GM12891 (cell line): ENCODE measurements at regions not wholly inside any gene's neighbourhood (a gene's known extent, or its start where the extent isn't known, plus 50 kb on each side); places are given as distances from the start of the nearest gene placed in this dataset.

Experiments
- DNase-seq: peaks from one replicate; pipeline ENCODE4 v3.0.0; 2011; ENCODE audit warnings: low spot score; ENCODE audit not compliant: insufficient read length
- FAIRE-seq: peaks from 2 replicates; lab custom pipeline; 2011; peaks lifted over from hg19 to GRCh38; lab: Jason Lieb, UNC
- PAX5 ChIP-seq: IDR thresholded peaks from 2 replicates; pipeline ENCODE4 v1.6.1; 2011; ENCODE audit warnings: low read length, moderate library complexity, mild to moderate bottlenecking; ENCODE audit not compliant: insufficient read depth, severe bottlenecking
- POLR2A ChIP-seq: IDR thresholded peaks from 2 replicates; pipeline ENCODE4 v1.6.1; 2011; ENCODE audit warnings: low read depth, low read length, control low read depth
- POLR2AphosphoS5 ChIP-seq: IDR thresholded peaks from 2 replicates; pipeline ENCODE4 v1.6.1; 2011; ENCODE audit warnings: low read depth, low read length, control low read depth
- POU2F2 ChIP-seq: IDR thresholded peaks from 2 replicates; pipeline ENCODE4 v1.6.1; 2011; ENCODE audit warnings: low read depth, mild to moderate bottlenecking, control low read depth, low read length, moderate library complexity
- SPI1 ChIP-seq: IDR thresholded peaks from 2 replicates; pipeline ENCODE4 v1.6.1; 2011; ENCODE audit warnings: low read depth, low read length, control low read depth
- TAF1 ChIP-seq: IDR thresholded peaks from 2 replicates; pipeline ENCODE4 v1.6.1; 2011; ENCODE audit warnings: low read depth, low read length, control low read depth

DNA sequence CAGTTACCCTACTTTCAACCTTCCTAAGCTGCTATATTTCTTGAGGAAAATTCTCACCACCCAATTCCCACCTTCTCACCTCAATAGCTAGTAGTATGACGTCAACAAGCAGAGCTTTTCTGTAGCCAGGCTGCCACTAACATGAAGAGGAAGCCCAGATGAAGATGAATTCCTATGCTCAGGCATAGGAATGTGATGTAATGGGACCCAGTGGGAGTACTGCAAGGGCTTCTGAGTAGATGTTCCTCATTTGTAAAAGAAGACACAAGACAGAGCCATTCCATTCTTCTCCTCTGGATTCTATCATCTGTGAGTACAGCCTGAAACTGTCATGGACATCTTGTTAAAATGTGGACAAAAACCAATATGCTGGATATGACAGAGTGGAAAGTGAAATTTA is 81.6 kb upstream of the KLF3 start:
- DNase-seq (no peak), FAIRE-seq (no peak)
- TF ChIP-seq PAX5 (no peak), SPI1 (no peak), POU2F2 (no peak), POLR2A (no peak), POLR2AphosphoS5 (no peak), TAF1 (no peak)

DNA sequence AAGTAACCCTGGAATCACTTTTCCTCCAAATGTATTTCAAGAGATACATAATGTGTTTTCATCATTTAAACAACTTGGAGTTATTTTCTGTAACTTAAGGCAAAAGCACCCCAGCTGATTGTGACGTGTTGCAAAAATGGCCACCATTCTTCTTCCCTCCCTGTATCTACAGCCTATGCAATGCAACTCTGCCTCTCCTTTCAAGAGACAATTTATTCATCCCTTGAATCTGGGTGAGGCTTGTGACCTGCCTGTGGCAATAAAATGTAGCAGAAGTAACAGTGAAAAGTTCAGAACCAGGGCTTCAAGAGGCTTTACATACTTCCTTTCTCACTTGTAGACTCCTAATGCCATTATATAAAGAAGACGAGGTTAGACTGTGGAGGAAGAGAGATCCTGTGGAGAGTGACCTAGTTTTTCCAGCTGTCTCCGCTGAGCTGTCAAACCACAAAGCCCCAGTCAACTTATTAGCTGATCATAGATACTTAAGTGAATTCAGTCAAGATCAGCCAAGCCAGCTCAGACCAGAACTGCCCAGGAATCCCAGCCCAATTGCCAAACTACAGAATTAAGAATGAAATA is 81.0 kb upstream of the KLF3 start:
- DNase-seq (no peak), FAIRE-seq (no peak)

DNA sequence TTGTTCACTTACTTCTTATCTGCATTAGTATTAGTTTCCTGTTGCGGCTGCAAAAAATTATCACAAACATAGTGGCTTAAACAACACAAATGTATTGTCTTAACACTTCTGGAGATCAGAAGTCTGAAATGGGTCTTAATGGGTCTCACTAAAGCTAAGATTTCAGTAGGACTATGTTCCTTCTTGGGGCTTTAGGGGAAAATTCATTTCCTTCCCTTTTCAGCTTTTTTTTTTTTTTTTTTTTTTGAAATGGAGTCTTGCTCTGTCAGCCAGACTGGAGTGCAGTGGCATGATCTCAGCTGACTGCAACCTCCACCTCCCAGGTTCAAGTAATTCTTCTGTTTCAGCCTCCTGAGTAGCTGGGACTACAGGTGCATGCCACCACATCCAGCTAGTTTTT is 78.1 kb upstream of the KLF3 start:
- DNase-seq (no peak), FAIRE-seq (no peak)
- TF ChIP-seq PAX5: no peak
- TF ChIP-seq TAF1: no peak
- TF ChIP-seq POLR2AphosphoS5: no peak
- TF ChIP-seq SPI1: no peak
- TF ChIP-seq POU2F2: no peak
- no peak for TF ChIP-seq POLR2A

More for the DNA sequence above, 81.0 kb upstream of the KLF3 start:
- TF ChIP-seq TAF1: no peak

DNA sequence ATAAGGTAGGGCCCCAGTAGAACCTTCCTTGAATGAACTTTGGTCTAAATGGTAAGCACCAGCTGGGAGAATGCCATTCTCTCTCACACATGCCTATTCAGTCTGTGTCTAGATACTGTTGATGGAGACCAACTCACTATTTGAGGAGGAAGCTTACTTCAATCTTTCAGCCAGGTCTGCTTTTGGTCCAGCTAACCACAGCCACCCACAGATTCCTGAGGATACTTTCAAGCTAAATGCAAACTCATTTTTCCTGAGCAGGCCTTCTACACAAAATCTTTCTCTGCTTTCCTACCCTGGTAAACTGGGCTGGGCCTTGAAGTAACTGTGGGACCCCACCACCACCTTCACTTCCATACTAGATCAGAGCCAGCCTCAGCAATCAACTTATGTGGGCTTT is 76.9 kb upstream of the KLF3 start:
- DNase-seq (no peak), FAIRE-seq (peak; percentile 45)
- TF ChIP-seq POLR2A (no peak), TAF1 (no peak), POLR2AphosphoS5 (no peak), POU2F2 (no peak), PAX5 (no peak), SPI1 (no peak)

DNA sequence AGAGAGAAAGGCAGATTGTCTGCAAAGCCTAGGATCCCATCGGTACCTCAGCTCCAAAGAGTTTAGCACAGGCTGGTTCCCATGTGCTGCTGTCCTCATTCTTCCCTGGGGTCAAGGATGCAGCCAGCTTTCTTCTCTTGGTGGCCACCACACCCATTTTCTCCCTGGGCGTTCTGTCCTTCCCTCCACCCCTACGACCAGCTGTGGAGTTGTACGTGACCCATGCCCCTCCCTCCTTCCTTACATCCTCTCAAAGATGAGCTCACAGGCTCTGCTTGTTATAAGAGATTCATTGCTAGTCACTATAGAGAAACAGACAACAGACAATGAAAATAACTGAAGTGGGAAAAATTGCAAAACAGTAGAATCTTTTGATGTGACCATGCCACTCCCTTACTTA is 74.0 kb upstream of the KLF3 start:
- TF ChIP-seq POLR2AphosphoS5 (no peak), TAF1 (no peak), POU2F2 (no peak), SPI1 (no peak), PAX5 (no peak), POLR2A (no peak)
- no peak for DNase-seq
- FAIRE-seq: no peak

DNA sequence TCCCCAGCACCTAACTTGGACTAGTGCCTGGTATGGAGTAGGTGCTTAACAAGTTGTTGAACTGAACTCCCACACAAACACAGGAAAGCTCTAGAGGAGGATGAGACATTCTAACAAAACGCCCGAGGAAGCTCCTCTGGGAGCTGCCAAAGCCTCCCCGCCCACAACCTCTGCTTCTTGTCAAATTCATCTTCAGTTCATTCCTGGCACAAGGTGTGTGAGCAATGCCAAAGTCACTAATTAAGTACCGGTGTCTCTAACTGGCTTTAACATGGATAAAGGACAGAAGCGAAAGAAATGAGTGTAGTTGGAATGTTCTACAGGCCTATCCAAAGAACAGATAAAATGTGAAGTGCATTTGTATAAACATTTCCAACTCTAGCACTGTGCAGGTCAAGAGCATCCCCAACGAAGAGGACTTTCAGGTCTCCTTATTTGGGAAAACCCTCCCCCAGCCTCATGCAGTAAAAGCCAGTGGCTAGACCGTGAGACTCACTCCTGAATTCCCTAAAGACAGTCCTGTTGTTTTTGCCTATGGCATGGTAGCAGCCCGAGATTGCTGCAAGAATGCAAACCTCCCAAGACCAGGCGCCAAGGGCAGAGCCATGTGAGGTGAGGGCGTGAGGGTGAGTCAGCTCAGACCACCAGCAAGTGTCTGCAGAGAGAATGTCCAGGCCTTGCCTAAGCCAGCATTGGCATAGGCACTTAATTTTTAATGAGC is 72.2 kb upstream of the KLF3 start:
- TF ChIP-seq PAX5: no peak
- TF ChIP-seq POU2F2: no peak
- no peak for TF ChIP-seq SPI1
- TF ChIP-seq POLR2AphosphoS5: no peak
- TF ChIP-seq TAF1: no peak
- no peak for TF ChIP-seq POLR2A
- FAIRE-seq (no peak), DNase-seq (no peak)

DNA sequence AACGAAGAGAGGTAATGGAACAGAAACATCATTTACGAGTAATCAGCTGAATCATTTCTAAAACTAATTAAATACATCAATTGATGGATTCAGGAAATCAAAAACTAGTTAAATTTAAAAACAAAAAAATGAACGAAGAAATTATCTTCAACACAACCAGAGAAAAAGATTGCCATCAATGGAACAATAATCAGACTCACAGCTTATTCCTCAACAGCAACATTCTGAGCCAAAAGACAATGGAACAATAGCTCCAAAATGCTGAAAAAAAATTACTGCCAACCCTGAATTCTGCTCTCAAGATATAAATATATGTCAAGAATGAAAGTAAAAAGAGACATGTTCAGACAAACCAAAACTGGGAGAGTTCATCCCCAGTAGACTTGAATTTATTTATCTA is 65.5 kb upstream of the KLF3 start:
- DNase-seq (no peak), FAIRE-seq (no peak)
- TF ChIP-seq SPI1 (no peak), PAX5 (no peak), POLR2AphosphoS5 (no peak), POLR2A (no peak), TAF1 (no peak)

DNA sequence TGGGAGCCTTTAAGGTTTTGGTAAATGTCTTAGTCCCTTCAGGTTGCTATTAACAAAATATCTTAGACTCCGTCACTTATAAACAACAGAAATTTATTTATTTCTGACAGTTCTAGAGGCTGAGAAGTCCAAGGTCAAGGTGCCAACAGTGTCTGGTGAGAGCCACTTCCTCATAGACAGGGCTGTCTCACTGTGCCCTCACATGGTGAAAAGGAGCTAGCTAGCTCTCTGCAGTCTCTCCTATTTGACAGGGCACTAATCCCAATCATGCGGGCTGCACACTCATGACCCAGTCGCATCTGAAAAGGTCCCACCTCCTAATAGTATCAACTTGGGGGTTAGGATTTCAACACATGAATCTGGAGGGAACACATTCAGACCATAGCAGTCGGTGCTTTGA is 63.4 kb upstream of the KLF3 start:
- FAIRE-seq (no peak), DNase-seq (no peak)
- TF ChIP-seq PAX5: no peak
- 0 out of 2 replicates have a peak, but pooled peaks have one; percentile 45 for TF ChIP-seq SPI1
- TF ChIP-seq POLR2AphosphoS5: no peak

DNA sequence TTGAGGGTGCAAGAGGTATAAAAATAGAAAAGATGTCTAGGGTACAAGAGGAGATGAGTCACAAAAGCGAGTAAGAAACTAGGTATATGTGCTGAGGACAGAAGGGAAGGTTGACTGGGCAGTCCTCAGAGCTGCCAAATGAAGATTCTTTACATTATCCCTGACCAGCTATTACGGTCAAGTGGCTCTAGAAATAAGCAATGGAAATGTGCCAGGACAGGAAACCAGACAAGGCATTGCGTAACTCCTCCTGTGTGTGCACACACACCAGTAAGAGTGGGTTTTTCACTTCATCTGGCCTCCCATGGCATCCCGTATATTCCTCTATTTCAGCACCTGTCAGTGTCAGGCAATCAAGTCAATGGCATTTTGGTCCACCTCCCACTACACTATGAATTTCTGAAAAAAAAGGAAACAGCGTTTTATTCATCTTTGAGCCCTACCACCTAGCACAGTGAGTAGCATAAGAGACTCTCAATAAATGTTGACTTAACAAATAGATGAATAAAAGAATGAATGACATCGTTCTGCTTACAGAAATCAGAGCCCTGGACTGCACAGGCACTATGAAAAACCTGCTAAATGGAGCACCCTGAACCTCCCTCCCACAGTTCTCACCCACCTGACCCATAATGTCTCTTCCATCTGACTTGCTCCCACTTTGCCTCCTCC is 62.6 kb upstream of the KLF3 start:
- DNase-seq: no peak
- peak; percentile 20 for FAIRE-seq
- TF ChIP-seq TAF1 (no peak), POLR2AphosphoS5 (no peak), POU2F2 (no peak), SPI1 (no peak), PAX5 (no peak), POLR2A (no peak)

DNA sequence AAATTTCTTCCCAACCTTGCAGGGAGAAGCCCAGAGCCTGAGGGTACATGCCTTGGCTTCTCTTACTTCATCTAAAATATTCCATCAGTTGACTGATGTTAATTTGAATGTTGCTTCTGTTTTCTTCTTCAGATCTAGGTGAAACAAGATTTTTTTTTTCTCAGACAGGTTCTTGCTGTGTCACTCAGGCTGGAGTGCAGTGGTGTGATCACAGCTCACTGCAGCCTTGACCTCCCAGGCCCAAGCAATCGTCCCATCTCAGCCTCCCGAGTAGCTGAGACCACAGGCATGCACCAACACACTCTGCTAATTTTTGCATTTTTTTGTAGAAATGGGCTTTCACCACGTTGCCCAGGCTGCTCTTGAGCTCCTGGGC is 62.1 kb upstream of the KLF3 start:
- FAIRE-seq (no peak), DNase-seq (no peak)
- no peak for TF ChIP-seq PAX5
- no peak for TF ChIP-seq POLR2A
- no peak for TF ChIP-seq POU2F2
- no peak for TF ChIP-seq TAF1
- TF ChIP-seq POLR2AphosphoS5: no peak
- no peak for TF ChIP-seq SPI1

DNA sequence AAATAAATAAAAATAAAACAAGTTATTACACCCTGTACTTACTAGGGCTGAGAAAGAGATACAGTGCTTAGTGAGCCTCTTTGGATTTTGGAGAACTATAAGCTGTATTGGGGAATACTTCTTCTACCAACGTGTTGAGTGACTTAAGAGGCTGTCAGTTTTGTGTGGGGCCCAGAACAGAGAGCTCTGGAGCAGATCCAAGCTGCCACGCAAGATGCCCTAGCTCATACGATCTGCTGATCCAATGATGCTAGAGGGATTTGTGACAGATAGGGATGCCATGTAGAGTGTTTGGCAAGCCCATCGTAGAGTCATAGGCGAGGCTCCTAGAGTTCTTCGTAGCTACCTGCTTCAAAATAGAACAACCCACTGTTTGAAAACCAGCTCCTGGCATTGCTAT is 60.3 kb upstream of the KLF3 start:
- no peak for DNase-seq
- no peak for TF ChIP-seq POLR2A
- no peak for TF ChIP-seq PAX5
- no peak for TF ChIP-seq POLR2AphosphoS5
- TF ChIP-seq TAF1: no peak
- TF ChIP-seq SPI1: no peak
- TF ChIP-seq POU2F2: no peak
- FAIRE-seq: no peak
